Body of pancreas (tissue), 4 donors: ENCODE measurements at regions not wholly inside any gene's neighbourhood (a gene's known extent, or its start where the extent isn't known, plus 50 kb on each side); places are given as distances from the start of the nearest gene placed in this dataset.

Experiments
- POLR2A ChIP-seq, 3 donors: fragments of 450-650 bp; IDR thresholded peaks; one replicate each; pipeline ENCODE4 v1.6.1; 2016; ENCODE audit warnings: antibody characterized with exemption in 3 of 3, mild to moderate bottlenecking in 2 of 3
- TF ChIP-seq, protein P1 (sequence below), 7 experiments: fragments of 450-650 bp in 4 of 7; fragments of 200-600 bp in 3 of 7; sonication (generic) in 3 of 7; IDR thresholded peaks; one replicate each; pipeline ENCODE4 v1.5.1; 2016 to 2019; ENCODE audit warnings: antibody characterized with exemption in 7 of 7

DNA sequence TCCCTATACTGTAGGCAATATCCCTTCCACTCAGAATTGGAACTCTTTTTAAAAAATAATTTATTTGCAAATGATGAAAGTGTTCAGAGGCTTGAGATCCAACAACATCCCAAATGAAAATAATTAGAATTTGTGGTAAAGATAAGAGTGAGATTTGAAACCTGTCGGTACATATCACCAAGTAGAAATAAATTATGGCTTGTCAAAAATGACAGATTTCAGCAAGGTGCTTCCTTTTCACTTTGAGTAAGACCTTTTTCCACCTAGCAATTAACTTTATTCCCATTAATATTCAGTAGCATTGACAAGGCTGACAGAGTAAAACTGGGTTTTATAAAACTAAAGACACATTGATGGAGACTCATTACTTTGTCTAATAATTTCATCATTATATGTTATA lies 107.7 kb upstream of the PRKD1 start:
- TF ChIP-seq, protein P1, sequence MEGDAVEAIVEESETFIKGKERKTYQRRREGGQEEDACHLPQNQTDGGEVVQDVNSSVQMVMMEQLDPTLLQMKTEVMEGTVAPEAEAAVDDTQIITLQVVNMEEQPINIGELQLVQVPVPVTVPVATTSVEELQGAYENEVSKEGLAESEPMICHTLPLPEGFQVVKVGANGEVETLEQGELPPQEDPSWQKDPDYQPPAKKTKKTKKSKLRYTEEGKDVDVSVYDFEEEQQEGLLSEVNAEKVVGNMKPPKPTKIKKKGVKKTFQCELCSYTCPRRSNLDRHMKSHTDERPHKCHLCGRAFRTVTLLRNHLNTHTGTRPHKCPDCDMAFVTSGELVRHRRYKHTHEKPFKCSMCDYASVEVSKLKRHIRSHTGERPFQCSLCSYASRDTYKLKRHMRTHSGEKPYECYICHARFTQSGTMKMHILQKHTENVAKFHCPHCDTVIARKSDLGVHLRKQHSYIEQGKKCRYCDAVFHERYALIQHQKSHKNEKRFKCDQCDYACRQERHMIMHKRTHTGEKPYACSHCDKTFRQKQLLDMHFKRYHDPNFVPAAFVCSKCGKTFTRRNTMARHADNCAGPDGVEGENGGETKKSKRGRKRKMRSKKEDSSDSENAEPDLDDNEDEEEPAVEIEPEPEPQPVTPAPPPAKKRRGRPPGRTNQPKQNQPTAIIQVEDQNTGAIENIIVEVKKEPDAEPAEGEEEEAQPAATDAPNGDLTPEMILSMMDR (IDR thresholded peaks at IDR 0.05): no peak
- TF ChIP-seq POLR2A (IDR thresholded peaks at IDR 0.05): no peak
